GM21737 (cell line): ENCODE measurements at regions not wholly inside any gene's neighbourhood (a gene's known extent, or its start where the extent isn't known, plus 50 kb on each side); places are given as distances from the start of the nearest gene placed in this dataset.
"Not testable (repeated sequence)": the region's sequence is repeated elsewhere in the genome, so short reads cannot be mapped to it uniquely, and the experiment has no call there.

ENCODE experiments used
- ATAC-seq: cut with Tn5 transposase; IDR thresholded peaks from one replicate; pipeline ENCODE4 v1.9.1; 2021; ENCODE audit warnings: mild to moderate bottlenecking, moderate library complexity; ENCODE audit not compliant: unreplicated experiment

DNA sequence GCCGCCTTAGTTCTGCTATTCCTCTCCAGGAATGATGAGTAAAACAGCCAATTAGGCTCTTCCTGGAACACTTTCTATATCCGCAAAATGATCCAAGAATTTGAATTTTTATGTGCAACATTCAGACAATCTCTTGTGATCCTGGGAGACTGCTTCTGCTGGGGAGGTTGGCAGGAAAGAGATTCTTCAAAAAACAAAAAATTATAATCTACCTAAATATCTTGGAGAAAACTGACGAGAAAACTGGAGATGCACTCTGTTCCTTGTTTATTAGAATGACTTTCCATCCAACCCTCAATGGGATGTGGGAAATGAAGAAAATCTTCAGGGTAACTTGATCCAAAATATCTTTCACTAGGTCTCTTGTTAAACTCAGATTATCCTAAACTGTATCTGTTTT is 346.3 kb upstream of the UBE2E2 start:
- ATAC-seq, result no peak

DNA sequence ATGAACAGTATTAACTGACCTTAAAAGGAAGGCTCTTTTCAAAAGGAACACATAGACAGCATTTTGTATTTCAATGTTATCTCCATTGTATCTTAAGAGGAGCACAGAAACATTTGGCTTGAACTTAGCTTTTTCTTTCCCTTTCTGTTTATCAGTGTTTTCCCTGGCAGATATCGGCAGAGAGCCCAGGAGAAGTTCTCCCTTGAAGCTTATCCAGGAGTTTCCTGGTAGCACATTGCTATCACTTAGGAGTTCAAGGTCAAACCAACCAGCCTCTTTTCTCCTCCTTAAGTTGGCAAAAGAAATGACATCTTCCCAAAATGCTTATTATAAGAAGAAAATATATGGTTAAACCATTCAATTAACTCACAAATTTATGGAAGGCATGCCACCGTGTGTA is 344.6 kb upstream of the UBE2E2 start:
- no peak for ATAC-seq

DNA sequence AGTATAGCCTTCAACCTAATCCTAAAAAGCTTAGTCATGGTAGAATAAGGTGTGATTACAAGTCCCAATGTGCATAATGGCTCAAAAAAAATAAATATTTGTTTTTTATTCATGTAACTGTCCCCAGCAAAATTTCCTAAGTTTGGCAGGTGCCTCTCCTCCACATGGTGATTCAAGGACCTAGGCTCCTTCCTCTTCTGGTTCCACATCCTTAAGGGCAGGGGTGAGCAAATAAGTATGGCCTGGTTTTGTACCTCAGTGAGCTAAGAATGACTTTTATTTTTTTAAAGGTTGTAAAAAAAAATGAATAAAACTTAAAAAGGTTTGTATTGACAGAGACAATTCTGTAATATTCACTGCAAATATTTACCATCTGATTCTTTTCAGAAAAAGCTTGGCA is 343.5 kb upstream of the UBE2E2 start:
- no peak for ATAC-seq

DNA sequence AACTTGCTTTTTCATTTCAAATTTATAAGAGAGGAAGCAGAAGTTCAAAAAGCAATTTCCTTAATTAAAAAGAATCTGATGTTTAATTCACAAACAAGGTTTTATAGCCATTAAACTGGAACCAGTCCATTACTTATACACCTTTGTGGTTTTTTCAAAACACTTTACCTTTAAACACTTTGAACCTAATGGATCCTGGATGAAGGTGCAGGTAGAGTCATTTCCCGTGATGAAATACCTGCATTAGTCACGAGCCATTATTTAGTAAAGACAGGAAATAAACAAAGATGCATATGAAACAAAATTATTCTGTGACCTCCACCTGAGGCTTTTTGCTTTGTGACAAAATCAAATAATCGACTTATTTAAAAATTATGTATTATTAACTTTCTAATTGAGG is 341.7 kb upstream of the UBE2E2 start:
- ATAC-seq, result no peak

DNA sequence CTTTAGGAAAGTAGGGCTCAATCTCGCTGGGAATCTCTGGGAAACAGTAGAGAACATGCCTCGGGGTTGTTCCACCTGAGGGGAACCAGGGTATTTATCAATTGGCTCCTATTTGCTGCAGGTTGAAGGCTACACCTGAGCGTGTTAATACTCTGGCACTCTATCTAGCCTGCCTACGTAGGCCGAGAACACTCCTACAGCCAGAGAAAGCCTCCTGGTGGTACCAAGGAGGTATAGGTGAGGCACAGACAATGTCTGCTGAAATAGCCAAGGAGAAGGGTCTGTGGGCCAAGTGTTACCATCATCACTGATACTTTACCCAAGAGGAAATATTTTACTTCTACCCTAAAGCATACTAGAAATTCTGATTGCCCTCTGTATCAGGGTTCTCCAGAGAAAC is 341.0 kb upstream of the UBE2E2 start:
- ATAC-seq, result no peak

DNA sequence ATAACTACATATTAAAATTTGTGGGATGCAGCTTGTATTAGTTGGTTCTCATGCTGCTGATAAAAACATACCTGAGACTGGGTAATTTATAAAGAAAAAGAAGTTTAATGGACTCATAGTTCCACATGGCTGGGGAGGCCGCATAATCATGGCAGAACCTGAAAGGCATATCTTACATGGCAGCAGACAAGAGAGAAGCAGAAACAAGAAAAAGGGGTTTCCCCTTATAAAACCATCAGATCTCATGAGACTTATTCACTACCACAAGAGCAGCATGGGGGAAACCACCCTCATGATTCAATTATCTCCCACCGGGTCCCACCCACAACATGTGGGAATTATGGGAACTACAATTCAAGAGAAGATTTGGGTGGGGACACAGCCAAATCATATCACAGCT is 320.3 kb upstream of the UBE2E2 start:
- not testable (repeated sequence) for ATAC-seq

DNA sequence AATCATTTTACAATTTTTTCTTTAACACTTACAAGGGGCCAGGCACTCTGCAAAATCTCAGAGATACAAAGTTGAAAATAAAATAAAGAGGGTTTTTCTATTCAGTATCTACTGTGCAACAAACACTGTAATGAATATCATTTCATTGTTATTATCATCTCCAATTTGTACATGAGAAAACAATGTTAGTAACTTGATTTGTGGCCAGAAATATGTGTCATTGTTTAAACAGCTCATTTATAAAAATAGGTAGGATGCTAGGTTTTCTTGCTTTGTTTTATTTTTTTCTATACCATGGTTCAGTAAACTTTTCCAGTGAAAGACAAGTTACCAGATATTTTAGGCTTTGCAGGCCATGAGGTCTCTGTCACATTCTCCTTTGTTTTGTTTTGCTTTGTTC is 318.1 kb upstream of the UBE2E2 start:
- ATAC-seq, result no peak

DNA sequence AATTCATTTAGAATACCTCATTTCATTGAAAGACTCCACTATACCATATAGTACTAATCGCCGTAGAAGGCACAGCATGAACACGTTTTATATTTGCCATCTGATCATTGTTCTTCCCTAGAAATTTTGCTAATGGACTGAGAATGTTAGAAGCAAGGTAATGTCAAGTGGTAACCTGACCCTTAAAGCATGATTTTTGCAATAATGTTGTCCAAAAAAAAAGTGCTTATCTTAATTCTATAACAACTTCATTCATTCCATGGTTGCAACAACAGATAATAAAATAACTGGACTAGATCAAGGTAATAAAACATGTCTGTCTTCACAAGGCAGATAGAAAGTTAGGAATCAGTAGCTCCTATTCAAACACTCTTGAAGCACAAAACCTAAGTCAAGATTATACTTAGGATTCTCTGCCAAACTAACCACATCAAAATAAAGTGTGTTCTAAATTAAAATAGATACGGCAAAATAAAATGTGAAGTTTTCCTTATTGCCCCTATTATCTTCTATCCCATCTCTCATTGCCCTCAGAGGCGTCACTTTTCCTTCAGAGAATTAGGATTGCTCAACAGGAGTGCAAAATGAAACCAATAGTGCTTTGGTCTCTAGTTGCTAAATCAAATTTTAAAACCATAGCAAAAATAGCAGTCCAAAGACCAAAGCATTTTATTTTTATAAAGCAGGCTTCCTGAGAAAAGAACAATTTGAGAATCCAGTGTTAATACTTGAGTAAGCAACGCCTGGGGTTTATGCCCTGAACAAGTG is 317.4 kb upstream of the UBE2E2 start:
- ATAC-seq, result no peak

DNA sequence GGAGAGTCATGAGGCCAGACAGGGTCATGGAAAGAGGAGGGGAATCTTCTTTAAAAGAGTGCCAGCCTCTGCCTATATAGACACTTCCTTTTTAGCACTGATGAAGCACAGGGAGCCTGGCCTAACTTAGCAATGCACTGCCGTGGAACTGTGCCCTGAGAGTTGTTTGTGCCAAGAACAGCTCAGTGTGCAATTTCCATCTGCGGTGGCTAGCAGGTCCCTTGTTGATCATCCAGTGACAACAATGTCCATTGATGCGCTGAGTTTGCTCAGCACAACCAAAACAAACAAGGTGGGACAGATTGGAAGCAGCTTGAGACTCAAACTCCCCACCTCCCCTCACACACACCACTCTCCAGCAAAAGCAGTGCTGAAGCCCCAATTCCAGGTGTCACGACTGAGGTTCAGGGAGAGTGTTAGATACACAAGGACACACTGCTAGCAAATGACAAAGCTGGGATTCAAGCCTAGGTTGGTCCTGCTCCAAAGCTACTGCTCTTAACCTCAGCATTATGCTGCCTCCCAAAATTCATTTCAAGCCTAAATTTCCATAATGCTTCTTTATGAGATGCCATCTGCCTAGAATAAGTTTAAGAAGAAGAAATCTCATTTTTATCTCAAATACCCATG is 316.6 kb upstream of the UBE2E2 start:
- ATAC-seq, result no peak

DNA sequence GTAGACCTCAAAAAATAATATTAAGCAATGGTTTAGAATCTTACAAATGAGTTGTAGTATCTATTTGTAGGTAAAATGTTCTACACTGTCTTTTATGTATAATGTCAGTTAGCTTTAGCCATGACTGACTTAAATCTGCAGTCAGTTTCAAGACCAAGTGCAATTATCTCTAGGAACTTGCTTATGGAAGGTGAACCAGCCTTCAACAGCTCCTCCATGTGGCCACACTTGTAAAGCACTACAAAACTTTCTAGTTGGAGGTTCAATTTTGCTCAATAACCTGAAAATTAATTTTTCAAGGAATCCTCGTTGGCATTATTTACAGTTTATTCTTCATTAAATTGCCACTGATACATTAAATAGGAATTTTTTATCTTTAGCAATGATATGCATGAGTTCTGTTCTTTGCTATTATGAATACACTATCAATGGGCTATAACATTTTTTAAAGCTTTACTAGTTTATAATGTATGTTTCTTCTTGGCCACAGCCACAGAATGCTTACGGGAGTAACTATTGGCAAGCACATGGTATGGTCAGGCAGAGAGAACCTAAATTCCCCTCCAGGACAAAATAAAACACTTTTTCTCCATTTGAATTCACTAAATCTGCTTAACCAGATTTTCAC is 315.3 kb upstream of the UBE2E2 start:
- ATAC-seq, result no peak

DNA sequence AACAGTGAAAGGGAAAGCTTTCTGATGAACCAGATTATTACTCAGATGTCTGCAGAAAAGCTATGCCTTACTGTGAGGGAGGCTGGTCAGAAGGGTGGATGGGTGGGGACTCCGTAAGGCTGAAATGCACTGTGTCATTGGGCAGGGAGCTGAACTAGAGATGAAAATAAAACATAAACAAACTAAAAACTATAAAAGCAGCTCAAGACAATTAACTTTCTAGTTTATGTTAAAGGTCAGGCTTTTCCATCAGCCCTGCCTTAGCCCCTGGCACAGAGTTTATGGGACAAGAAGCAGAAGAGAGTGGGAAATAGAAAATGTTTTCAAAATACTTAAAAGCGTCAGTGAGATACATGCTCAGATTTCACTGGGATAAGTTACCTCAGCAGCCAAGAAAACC is 310.0 kb upstream of the UBE2E2 start:
- ATAC-seq, result no peak

DNA sequence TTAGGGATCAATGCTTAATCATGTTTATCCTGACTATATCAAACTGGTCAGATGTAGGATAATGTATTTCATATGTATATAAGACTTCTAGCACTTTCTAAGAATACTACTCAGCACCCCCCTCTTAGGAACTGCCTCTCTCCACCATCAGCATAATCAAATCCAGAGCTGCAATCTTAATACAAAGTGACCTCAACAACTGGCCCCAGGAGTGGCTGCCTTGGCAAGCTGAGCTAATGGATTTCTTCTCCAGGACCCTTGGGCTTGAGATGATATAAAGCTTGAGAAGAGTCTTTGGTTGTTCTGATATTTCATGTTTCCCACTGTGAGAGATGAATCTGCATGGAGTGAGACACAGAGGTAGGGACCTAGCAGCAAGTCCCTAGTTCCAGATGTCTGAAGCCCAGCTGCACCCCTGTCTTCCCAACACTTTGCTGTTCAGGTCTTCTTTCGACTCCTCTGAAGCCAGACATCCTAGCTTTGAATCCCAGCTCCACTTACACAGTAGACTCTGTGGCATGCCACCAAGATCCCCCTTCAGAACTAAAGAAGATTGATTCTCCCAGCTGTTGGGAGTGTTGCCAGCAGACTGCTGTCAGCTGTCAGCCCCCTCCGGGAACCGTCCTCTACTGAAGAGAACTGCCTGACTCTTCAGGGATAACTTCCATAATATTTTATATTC is 309.3 kb upstream of the UBE2E2 start:
- ATAC-seq, result no peak

DNA sequence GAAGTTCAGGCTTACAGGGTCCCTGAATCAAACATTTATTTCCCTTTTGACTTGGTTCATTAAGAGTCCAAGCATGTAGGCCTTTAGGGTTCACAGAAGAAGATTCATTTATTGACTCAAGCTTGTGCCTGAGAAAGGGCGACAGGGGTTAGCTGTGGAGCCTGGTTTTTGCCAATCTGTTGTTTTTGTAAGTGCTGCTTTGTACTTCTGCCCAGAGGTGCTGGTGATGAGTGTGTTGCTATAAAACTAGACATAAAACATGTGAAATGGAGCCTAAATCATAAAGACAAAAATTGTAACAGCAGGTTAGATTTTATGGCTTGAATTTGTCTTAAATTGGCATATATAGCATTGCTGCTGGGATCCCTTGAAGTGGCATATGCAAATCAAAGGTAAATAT is 308.3 kb upstream of the UBE2E2 start:
- ATAC-seq, result no peak

DNA sequence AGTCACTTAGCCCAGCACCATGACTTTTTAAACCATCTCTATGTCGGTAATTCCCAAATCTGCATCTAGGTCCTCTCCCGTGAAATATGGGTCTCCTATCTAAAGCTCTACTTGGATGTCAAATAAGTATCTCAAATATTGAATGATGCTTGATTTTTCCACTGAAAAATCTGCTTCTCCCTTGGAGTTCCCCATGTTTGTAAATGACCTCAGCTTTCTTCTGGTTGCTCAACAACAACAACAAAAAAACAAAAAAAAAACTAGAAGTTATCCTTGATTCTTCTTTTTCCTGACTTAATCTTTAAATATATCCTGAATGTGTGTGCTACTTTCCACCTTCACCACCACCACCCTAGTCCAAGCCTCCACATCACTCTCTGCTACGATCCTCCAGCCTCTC is 307.5 kb upstream of the UBE2E2 start:
- ATAC-seq, result no peak

DNA sequence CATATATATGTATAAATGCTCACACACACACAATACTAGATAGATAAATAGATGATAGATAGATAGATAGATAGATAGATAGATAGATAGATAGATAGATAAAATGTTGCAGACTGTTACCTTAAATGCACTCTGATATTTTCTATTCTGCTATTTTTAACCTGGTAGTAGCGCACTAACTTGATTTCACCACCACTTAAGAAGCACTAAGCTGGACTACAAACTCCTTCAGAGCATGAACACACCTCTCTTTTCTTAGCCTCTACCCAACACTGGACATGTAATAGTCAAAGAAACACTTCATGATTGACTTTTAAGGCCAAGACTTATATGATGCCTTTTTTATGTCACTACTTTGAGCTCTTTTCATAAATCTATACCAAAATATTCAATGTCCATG is 304.6 kb upstream of the UBE2E2 start:
- no peak for ATAC-seq

DNA sequence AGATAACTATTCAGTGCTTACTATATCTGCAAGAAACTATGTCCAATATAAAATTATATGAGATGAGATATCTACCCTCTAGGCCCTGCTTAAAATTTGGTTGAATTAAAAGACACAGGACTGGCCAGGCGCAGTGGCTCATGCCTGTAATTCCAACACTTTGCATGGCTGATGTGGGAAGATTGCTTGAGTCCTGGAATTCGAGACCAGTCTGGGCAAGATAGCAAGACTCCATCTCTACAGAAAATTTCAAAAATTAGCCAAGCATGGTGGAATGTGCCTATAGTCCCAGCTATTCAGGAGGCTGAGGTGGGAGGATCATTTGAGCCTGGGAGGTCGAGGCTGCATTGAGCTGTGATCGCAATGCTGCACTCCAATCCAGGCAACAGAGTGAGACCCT is 303.7 kb upstream of the UBE2E2 start:
- ATAC-seq, result no peak

DNA sequence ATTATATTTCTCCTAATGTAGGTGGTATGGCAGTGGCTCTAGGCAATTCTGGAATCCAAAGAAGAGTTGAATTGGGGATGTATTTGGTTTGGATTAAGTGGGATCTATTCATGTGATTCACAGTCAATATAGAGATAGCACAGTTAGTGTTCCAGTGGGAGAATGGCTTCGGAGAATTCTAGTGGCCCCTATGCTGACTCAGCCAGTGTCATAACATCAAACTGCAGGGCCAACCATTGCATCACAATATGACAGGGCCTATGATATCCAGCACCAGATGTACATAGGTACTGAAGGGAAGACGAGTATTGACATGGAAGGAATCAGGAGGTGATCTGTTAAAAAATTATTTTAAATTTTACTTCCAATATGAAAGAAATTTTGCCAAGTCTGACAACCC is 302.8 kb upstream of the UBE2E2 start:
- ATAC-seq, result no peak

DNA sequence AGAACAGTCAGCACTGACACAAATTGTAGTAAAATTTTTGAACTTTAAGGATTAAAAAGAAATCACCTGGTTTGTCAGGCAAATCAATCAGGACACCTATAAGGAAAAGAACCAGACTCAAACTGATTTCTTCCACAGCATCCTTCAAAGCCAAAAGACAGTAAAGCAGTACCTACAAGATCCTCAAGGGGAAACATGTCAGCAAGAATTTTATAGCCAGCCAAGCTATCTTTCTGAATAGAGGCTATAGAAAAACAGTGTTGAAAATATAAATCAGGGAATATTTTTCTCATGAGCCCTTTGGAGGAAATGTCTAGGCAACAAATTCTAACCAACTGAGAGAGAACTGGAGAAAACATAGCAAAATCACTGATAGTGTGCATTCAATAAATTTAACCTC is 301.4 kb upstream of the UBE2E2 start:
- no peak for ATAC-seq

DNA sequence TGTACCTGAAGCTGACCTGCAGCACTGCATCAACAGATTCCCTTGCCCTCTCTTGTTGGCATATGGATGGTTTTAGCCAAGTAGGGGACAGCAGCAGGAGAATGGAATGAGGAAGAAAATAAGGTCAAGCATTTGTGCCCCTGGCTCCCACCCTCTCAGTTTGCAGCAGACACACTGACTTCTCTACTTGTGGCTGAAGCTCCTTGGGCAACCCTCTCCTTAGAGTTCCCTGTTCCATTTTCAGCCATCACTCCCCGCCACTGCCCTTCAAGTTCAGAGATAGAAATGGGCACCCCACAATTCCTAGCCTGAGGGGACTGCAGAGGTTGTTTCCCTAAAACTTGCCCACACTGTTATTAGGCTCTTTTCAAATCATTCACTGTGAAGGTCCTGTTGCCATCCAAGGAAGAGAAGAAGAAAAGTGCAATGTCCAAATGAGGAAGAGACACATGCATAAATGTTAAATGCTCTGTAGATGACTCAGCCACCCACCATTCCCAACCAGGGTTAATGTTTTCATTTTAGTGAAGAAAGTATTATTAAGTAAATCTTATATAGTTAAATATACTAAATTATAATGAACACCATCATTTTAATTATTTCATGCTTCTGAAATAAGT is 295.9 kb upstream of the UBE2E2 start:
- ATAC-seq, result no peak

DNA sequence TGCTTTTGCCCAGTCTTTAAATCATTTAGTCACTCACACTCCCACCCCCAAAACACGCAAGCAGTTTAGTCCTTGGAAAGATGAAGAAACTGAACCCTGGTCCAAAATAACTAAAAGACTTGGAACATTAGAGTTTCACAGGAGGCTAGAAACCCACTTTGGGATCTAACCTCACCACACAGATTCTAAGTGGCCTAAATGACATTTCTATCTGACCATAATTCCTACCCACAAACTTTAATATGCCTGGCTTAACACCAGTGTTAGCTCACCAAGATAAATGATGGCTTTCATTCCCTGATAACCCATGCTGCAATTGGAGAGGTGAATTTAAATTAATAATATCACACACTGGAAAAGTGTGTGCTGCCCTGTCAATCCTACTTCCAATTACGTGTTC is 295.3 kb upstream of the UBE2E2 start:
- no peak for ATAC-seq

DNA sequence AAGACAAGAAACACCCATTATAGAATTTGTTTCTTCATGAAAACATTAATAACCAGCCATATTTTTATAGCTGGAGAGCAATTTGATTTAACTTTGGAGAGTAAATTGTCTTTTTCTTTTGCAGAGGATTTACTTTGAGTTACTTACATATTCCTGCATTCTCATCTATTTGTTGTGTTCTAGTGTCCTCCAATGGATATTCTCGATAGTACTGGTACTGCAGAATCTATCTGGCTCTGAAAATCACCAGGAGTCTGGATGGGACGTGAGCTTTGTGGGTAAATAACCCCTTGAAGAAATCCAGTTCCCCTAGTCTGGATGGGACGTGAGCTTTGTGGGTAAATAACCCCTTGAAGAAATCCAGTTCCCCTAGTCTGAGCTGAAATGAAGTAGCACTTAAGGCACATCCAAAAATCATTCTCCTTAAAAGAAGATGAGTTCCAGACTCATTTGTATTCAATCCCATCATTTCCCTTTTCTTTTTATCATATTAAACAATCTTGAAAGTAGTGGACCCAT is 294.1 kb upstream of the UBE2E2 start:
- no peak for ATAC-seq
